ENCODE measurements at regions not wholly inside any gene's neighbourhood (a gene's known extent, or its start where the extent isn't known, plus 50 kb on each side); places are given as distances from the start of the nearest gene placed in this dataset.
"Not testable (repeated sequence)": the region's sequence is repeated elsewhere in the genome, so short reads cannot be mapped to it uniquely, and the experiment has no call there.

DNA sequence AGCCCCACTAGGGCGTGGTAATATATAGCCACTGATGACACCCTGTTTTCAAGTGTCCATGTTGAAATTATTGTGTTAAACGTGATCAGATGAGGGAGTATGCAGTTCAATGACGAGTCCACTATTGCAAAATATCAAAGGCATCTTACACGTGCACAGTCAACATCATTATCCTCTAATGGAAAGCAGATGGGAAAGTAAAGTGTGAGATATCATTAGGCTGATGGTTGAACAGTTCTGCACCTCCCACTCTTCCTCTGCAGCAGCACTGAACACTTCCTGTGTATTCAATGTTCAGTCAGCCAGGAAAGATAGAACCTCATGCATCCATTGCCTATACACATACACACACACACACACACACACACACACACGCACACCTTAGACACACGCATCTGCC, 431.8 kb upstream of the CCDC54 start:
- DNase-seq = no peak

- DNase-seq = no peak
Observed at GRCh38 chr3:106946866-106947265, 430.4 kb upstream of the CCDC54 start.

- DNase-seq = no peak
Observed at GRCh38 chr3:106957029-106957428, 420.2 kb upstream of the CCDC54 start.

GRCh38 chr3:106962993-106963392, 414.2 kb upstream of the CCDC54 start:
- no peak for DNase-seq

GRCh38 chr3:106963442-106963841, 413.8 kb upstream of the CCDC54 start:
- no peak for DNase-seq

- DNase-seq = no peak
Observed at GRCh38 chr3:106965307-106965706, 411.9 kb upstream of the CCDC54 start.

DNA sequence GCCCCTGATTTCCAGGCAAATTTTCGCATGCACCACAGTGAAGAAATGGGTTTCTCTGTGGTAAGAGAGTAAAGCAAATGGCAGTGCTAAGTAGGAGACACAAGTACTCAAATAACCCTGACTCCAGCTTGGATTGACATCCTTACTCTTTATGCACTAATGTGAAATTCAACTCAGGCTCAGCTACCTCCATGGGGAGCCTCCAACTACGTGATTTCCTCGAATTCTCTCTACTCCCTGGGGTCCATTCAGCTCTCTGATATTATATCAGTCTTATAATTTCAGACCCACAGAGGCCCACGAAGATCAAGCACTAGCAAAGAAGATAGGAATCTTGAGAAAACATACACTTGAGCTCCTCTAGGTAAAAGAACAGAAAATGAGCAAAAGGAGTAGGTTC, 407.6 kb upstream of the CCDC54 start:
- DNase-seq = no peak

- no peak for DNase-seq
Observed at GRCh38 chr3:106981392-106981791, 395.8 kb upstream of the CCDC54 start.

DNA sequence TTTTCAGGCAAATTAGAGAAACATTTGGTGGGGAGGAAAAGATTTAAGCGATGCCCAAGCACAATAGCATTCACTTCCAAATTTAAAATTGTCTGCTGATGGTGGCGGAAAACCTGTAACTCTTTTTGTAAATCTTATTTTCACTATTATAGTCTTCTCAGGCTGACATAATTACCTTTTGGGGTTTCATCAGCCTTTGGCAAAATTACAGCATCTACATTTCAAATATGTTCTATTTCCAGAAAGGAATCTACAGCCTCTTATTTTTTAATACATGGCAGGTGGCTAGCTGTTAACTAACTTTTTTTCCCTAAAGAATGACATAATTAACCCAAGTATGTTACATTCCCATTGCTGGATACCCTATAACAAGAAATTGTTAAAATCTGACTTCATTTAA, 391.5 kb upstream of the CCDC54 start:
- no peak for DNase-seq

DNA sequence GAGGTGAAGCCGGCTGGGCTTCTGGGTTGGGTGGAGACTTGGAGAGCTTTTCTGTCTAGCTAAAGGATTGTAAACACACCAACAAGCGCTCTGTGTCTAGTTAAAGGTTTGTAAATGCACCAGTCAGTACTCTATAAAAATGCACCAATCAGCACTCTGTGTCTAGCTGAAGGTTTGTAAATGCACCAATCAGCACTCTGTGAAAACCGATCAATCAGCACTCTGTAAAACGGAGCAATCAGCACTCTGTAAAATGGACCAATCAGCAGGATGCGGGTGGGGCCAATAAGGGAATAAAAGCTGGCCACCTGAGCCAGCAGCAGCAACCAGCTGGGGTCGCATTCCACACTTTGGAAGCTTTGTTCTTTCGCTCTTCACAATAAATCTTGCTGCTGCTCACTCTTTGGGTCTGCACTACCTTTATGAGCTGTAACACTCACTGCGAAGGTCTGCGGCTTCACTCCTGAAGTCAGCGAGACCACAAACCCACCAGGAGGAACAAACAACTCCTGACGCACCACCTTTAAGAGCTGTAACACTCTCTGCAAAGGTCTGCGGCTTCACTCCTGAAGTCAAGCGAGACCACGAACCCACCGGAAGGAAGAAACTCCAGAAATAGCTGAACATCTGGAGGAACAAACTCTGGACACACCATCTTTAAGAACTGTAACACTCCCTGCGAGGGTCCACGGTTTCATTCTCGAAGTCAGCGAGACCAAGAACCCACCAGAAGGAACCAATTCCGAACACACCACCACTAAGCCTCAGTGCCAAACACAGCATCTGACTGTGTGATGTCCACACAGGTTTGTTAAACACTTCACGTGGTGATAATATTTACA, 378.2 kb upstream of the CCDC54 start:
- DNase-seq = not testable (repeated sequence)

DNA sequence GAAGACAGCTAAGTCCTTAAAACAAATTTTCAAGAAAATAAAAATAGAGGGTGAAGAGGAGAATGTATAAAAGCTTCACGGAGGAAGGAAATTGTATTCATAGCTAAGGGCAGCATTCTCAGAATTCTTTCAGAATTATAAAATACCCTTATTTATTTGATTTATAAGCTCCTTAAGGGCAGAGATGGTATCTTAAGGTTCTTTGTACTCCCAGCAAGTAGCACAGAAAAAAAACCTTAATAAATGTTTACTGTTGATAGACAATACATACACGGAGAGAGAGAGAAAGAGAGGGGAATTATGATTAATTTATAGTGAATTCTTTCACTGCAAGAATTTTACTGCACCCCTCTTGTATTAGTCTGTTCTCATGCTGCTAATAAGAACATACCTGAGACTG, 375.6 kb upstream of the CCDC54 start:
- DNase-seq = no peak

GRCh38 chr3:107005352-107005751, 371.9 kb upstream of the CCDC54 start:
- not testable (repeated sequence) for DNase-seq

- no peak for DNase-seq
Observed at GRCh38 chr3:107008213-107008612, 369.0 kb upstream of the CCDC54 start.

DNA sequence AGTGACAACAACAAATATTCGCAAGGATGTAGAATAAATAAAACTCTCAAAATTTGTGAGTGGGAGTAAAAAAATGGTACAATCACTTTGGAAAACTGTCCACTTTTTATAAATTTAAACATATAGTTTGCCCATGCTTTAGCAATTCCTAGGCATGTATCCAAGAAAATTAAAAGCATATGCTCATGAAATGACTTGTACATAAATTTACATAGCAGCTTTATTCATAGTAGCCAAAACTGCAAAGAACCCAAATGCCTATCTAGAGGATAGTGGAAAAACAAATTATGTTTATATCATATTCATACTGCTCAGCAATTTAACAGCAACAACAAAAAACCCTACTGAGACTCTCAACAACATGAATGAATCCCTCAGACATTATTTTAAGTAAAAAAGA, 363.6 kb upstream of the CCDC54 start:
- no peak for DNase-seq

DNA sequence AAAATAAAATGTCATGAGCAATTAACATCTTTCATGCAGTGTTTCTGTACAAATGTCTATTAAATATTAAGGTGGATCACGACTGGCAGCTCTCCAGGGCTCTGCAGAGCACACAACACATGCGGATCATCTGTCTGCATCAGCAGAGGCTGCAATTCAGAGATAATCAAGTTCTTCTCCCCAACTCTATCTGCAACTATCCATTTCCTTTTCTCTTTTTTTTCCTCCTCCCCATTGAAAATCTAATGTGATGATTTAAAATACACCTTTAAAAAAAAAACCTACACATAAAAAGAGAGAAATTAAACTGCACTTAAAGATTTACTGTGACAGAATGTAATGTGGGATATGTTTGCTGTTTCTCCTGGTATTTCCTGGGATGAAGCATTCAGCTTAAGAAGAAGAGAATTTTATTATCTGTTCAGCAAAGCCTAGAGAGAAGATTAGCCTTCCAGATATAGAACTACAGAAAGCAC, 352.6 kb upstream of the CCDC54 start:
- DNase-seq = no peak

- no peak for DNase-seq
Observed at GRCh38 chr3:107025961-107026360, 351.3 kb upstream of the CCDC54 start.

DNA sequence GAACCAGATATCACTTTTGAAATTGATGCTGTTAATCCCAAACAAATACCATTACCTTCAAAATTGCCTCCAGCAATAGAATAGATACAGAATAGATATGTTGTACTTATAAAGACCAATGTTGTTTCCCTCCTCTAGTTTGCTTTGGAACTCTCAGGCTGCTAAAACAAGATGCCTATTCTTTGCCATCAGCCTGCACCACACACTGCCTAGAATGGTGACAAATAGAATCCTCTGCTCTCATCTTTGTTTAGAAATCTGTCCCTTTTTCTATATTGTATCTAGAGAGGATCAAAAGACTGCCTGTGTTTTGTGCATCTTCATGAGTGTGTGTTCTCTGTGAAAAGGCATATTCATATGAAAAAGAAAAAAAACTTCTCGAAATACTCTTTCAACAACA, 349.2 kb upstream of the CCDC54 start:
- DNase-seq = no peak

GRCh38 chr3:107028626-107029025, 348.6 kb upstream of the CCDC54 start:
- DNase-seq = no peak

DNA sequence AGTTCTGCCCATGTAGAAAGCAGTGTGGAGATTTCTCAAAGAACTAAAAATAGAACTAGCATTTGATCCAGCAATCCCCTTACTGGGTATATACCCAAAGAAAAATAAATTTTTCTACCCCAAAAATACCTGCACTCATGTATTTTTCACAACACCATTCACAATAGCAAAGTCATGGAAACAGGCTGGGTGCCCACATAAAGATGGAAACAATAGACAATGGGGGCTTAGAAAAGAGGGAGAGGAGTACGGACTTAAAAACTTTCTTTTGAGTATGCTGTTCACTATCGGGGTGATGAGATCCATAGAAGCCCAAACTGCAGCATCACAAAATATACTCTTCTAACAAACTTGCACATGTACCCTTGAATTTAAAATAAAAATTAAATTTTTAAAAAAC, 345.1 kb upstream of the CCDC54 start:
- DNase-seq = no peak

DNA sequence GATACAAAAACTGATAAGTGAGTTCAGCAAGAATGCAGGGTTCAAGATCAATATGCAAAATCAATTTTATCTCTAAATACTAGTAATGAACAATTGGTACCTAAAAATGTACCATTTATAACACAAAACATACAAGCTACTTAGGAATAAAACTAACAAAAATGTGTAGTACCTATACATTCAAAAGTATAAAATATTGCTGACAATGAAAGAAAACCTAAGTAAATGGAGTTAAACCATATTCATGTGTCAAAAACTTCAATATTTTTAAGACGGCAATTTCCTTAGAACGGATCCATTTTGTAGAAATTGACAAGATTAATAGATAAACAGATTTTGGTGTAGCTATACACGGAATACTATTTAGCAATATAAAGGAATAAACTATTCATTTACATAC, 343.1 kb upstream of the CCDC54 start:
- DNase-seq = no peak

- no peak for DNase-seq
Observed at GRCh38 chr3:107035176-107035575, 342.1 kb upstream of the CCDC54 start.

GRCh38 chr3:107044677-107045076, 332.6 kb upstream of the CCDC54 start:
- no peak for DNase-seq

DNA sequence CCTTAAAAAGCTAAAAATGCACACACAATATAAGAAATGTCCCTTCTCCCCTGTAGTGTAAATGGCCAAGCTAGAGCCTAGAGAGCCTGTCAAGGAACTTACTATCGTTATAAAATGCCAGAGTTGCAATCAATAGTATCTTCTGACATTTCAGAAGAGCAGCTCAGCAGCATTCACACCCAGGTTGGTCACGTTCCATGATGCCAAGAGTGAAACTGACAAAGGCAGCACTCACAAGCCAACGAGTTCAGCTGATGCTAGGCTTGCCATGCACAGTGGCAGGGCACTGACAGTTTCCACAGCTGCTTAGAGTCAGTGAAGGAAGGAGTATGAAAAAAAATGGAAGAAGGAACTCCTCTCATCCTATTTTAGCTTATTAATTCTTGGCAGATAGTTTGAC, 331.4 kb upstream of the CCDC54 start:
- DNase-seq = no peak

- no peak for DNase-seq
Observed at GRCh38 chr3:107055181-107055942, 321.9 kb upstream of the CCDC54 start.

Data from NCI-H748 treated with DMSO at 0.1 percent for 48 hours (cell line).